ENCODE measurements at regions not wholly inside any gene's neighbourhood (a gene's known extent, or its start where the extent isn't known, plus 50 kb on each side); places are given as distances from the start of the nearest gene placed in this dataset.

DNA sequence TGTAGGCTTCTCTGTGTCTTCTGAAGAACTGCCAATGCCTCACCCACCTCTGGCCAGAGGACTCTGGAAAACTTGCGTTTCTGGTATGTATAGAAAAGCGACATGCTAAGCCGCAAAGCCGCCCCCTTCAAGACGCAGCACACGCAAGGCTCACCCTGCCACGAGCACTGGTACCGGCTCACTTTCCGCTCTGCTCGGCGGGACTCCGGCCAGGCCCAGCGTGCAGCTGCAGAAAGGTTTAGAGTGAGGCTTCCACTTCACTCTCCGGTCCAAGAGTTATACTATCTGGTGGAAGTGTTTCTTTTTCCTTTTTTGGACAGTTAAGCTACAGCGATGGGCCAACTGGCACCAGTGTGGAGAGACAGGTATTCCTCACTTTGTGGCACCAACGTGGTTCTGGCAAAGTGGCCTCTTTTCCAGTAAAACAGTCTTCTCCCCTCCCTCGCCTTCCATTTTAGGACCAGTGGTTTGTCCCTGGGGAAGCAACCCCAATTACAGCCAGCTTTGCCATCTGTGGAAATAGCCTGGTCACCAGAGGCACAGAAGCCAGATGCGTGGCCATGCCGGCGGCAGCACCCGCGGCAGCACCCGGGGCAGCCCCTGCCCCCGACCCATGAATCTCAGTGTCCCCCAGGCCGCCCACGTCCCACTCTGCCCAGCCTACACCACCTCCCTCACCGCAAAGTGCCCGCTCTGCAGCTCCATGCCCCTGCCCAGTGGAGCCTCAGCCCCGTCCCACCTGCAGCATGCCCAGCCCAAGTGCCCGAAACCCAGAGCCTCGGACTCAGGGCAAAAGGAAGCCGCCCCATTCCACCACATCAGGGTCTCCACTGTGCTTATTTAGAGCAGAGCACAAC lies 91.6 kb upstream of the CTDP1 start:
- Histone ChIP-seq H3K79me2 (ENCODE audit: insufficient read depth, low read length) (no peaks in the 10 kb centered on the region), H3K27me3 (ENCODE audit: insufficient read depth, low read length) (no peaks in the 10 kb centered on the region), H3K4me2 (ENCODE audit: low read length) (no peak overlapping the region), H3K4me3 (replicated peaks in 1 of 2; ENCODE audit: low read depth in 1 of 2, low read length in 2 of 2) (no peak overlapping the region), H3K4me1 (ENCODE audit: control insufficient read depth in 1 of 2, insufficient read depth in 2 of 2, low read length in 2 of 2) (peaks cover 0 to 15% of the 10 kb centered on the region in 2 experiments; a peak in 2 of 4 replicates), H3K9me2 (ENCODE audit: insufficient read depth) (no peaks in the 10 kb centered on the region), H4K20me1 (ENCODE audit: insufficient read depth) (no peaks in the 10 kb centered on the region), H3K9ac (ENCODE audit: low read length) (no peak overlapping the region), H3K36me3 (ENCODE audit: control insufficient read depth in 1 of 2, insufficient read depth in 2 of 2, low read length in 2 of 2) (no peaks in the 10 kb centered on the region), H2AFZ (ENCODE audit: low read depth, low read length, poor library complexity, severe bottlenecking) (no peak overlapping the region), H3K9me3 (ENCODE audit: control insufficient read depth in 1 of 2, insufficient read depth in 1 of 2, low read depth in 1 of 2, low read length in 2 of 2) (no peaks in the 10 kb centered on the region), H3K27ac (ENCODE audit: low read depth, low read length) (no peak overlapping the region)
- no peak for ATAC-seq
- RAD21 ChIA-PET (ENCODE audit: low non-redundant PET in 1 of 2, low total read pairs in 2 of 2, uncharacterized antibody in 2 of 2, unreplicated experiment in 2 of 2), result no interaction called here
- intact Hi-C loops (cut with micrococcal nuclease), result no loop called here
- TF ChIP-seq EGR1 (IDR thresholded peaks at IDR 0.05; ENCODE audit: low read depth) (no peak), SIN3A (IDR thresholded peaks at IDR 0.05; ENCODE audit: low read depth) (no peak), CBX3 (IDR thresholded peaks at IDR 0.05; ENCODE audit: low read depth) (no peak), JUND (IDR thresholded peaks at IDR 0.05) (no peak), ELF1 (IDR thresholded peaks at IDR 0.05; ENCODE audit: borderline replicate concordance, low read depth) (no peak), SP1 (IDR thresholded peaks at IDR 0.05; ENCODE audit: low read depth) (no peak)
- TF ChIP-seq, protein P1, sequence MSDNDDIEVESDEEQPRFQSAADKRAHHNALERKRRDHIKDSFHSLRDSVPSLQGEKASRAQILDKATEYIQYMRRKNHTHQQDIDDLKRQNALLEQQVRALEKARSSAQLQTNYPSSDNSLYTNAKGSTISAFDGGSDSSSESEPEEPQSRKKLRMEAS (IDR thresholded peaks at IDR 0.05), result no peak
- TF ChIP-seq, protein P2, sequence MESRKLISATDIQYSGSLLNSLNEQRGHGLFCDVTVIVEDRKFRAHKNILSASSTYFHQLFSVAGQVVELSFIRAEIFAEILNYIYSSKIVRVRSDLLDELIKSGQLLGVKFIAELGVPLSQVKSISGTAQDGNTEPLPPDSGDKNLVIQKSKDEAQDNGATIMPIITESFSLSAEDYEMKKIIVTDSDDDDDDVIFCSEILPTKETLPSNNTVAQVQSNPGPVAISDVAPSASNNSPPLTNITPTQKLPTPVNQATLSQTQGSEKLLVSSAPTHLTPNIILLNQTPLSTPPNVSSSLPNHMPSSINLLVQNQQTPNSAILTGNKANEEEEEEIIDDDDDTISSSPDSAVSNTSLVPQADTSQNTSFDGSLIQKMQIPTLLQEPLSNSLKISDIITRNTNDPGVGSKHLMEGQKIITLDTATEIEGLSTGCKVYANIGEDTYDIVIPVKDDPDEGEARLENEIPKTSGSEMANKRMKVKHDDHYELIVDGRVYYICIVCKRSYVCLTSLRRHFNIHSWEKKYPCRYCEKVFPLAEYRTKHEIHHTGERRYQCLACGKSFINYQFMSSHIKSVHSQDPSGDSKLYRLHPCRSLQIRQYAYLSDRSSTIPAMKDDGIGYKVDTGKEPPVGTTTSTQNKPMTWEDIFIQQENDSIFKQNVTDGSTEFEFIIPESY (IDR thresholded peaks at IDR 0.05; ENCODE audit: extremely low read depth, insufficient replicate concordance, low read length), result no peak
- POLR2A ChIA-PET, result no interaction called here
- DNase-seq (ENCODE audit: low read depth, low spot score), result no peak
- CTCF ChIA-PET, result no interaction called here
- no TSS peak for BruUV-seq (replicated peaks)
